ENCODE measurements at regions not wholly inside any gene's neighbourhood (a gene's known extent, or its start where the extent isn't known, plus 50 kb on each side); places are given as distances from the start of the nearest gene placed in this dataset.

DNA sequence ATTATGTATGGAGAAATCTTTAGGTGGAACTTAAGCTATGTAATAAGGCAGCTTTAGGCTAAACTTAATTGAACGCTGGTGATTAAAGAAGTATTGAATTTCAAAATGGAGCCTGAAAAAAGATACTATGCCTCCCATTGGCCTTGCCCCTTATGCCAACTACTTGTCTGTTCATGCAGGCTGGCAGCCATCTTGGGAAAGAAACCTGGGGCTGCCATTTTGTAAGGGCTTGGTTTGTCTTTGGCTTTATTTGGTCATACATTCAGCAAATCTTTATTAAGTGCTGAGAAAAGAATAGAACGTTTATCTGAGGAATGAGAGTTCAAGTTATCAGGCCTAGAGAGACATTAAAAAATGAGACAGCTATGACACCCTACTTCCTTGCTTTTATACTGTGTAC, 231.3 kb downstream of the KCNE4 start:
- TF ChIP-seq, protein P1, sequence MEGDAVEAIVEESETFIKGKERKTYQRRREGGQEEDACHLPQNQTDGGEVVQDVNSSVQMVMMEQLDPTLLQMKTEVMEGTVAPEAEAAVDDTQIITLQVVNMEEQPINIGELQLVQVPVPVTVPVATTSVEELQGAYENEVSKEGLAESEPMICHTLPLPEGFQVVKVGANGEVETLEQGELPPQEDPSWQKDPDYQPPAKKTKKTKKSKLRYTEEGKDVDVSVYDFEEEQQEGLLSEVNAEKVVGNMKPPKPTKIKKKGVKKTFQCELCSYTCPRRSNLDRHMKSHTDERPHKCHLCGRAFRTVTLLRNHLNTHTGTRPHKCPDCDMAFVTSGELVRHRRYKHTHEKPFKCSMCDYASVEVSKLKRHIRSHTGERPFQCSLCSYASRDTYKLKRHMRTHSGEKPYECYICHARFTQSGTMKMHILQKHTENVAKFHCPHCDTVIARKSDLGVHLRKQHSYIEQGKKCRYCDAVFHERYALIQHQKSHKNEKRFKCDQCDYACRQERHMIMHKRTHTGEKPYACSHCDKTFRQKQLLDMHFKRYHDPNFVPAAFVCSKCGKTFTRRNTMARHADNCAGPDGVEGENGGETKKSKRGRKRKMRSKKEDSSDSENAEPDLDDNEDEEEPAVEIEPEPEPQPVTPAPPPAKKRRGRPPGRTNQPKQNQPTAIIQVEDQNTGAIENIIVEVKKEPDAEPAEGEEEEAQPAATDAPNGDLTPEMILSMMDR (IDR thresholded peaks at IDR 0.05; ENCODE audit: insufficient read depth in 1 of 2, low read depth in 1 of 2, low read length in 1 of 2, severe bottlenecking in 1 of 2, unreplicated experiment in 1 of 2), result no peak
- no peak overlapping the region for H3K4me3 ChIP-seq (ENCODE audit: low read depth, low read length)
- Mint-ChIP-seq H3K4me3 (ENCODE audit: unreplicated experiment) (no peak overlapping the region), H3K9me3 (ENCODE audit: unreplicated experiment) (peaks cover 12% of the 10 kb centered on the region), H3K27ac (ENCODE audit: unreplicated experiment) (no peak overlapping the region), H3K4me1 (ENCODE audit: low read depth, unreplicated experiment) (no peaks in the 10 kb centered on the region), H3K36me3 (ENCODE audit: insufficient read depth, unreplicated experiment) (no peaks in the 10 kb centered on the region), H3K27me3 (ENCODE audit: insufficient read depth, unreplicated experiment) (no peaks in the 10 kb centered on the region)
- no peaks in the 10 kb centered on the region for H3K4me1 ChIP-seq
- BruUV-seq (replicated peaks), result no TSS peak
- no peaks in the 10 kb centered on the region for H3K36me3 ChIP-seq (ENCODE audit: control insufficient read depth, insufficient read depth, low read length)
- ChIA-PET CTCF (no interaction called here), POLR2A (no interaction called here)
- DNase-seq, result no peak
- no peaks in the 10 kb centered on the region for H3K9me3 ChIP-seq
- peaks cover 3% of the 10 kb centered on the region; the same call in 1 of the 2 replicates for H3K27me3 ChIP-seq (replicated peaks; ENCODE audit: control insufficient read depth, insufficient read depth, low read length)
- intact Hi-C loops (cut with micrococcal nuclease; ENCODE audit: unreplicated experiment), result no loop called here

DNA sequence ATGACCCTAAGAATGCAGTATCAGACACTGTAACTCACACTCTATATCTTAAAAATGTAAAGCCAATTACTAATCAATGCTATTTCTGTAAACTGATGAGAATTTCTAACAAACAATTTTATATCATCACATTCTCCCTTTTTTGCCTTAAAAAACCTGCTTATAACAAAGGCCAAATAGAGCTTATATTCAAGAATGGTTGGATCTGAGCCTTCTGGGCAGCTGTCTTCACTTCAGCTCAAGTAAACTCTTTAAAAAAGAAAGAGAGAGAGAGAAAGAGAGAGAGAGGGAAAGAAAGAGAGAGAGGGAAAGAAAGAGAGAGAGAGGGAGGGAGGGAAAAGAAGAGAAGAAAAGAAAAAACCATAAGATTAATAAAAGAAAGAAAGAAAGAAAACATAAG, 231.8 kb downstream of the KCNE4 start:
- Mint-ChIP-seq H3K27me3 (ENCODE audit: insufficient read depth, unreplicated experiment) (no peaks in the 10 kb centered on the region), H3K36me3 (ENCODE audit: insufficient read depth, unreplicated experiment) (no peaks in the 10 kb centered on the region), H3K9me3 (ENCODE audit: unreplicated experiment) (peaks cover 12% of the 10 kb centered on the region), H3K4me3 (ENCODE audit: unreplicated experiment) (no peak overlapping the region), H3K27ac (ENCODE audit: unreplicated experiment) (no peak overlapping the region), H3K4me1 (ENCODE audit: low read depth, unreplicated experiment) (no peaks in the 10 kb centered on the region)
- ChIA-PET CTCF (no interaction called here), POLR2A (no interaction called here)
- H3K9me3 ChIP-seq, result no peaks in the 10 kb centered on the region
- peaks cover 3% of the 10 kb centered on the region; the same call in 1 of the 2 replicates for H3K27me3 ChIP-seq (replicated peaks; ENCODE audit: control insufficient read depth, insufficient read depth, low read length)
- DNase-seq, result no peak
- intact Hi-C loops (cut with micrococcal nuclease; ENCODE audit: unreplicated experiment), result no loop called here
- TF ChIP-seq, protein P1 (IDR thresholded peaks at IDR 0.05; ENCODE audit: insufficient read depth in 1 of 2, low read depth in 1 of 2, low read length in 1 of 2, severe bottlenecking in 1 of 2, unreplicated experiment in 1 of 2), result no peak
- no peaks in the 10 kb centered on the region for H3K36me3 ChIP-seq (ENCODE audit: control insufficient read depth, insufficient read depth, low read length)
- no TSS peak for BruUV-seq (replicated peaks)
- H3K4me1 ChIP-seq, result no peaks in the 10 kb centered on the region
- no peak overlapping the region for H3K4me3 ChIP-seq (ENCODE audit: low read depth, low read length)

- Histone ChIP-seq H3K4me3 (ENCODE audit: low read depth, low read length) (no peak overlapping the region), H3K9me3 (no peaks in the 10 kb centered on the region), H3K36me3 (ENCODE audit: control insufficient read depth, insufficient read depth, low read length) (no peaks in the 10 kb centered on the region), H3K4me1 (no peaks in the 10 kb centered on the region), H3K27me3 (replicated peaks; ENCODE audit: control insufficient read depth, insufficient read depth, low read length) (peaks cover 3% of the 10 kb centered on the region; the same call in 1 of the 2 replicates)
- ChIA-PET CTCF (no interaction called here), POLR2A (no interaction called here)
- Mint-ChIP-seq H3K27me3 (ENCODE audit: insufficient read depth, unreplicated experiment) (peaks cover 7% of the 10 kb centered on the region), H3K27ac (ENCODE audit: unreplicated experiment) (no peak overlapping the region), H3K9me3 (ENCODE audit: unreplicated experiment) (peaks cover 12% of the 10 kb centered on the region), H3K4me1 (ENCODE audit: low read depth, unreplicated experiment) (no peaks in the 10 kb centered on the region), H3K36me3 (ENCODE audit: insufficient read depth, unreplicated experiment) (no peaks in the 10 kb centered on the region), H3K4me3 (ENCODE audit: unreplicated experiment) (no peak overlapping the region)
- intact Hi-C loops (cut with micrococcal nuclease; ENCODE audit: unreplicated experiment), result no loop called here
- BruUV-seq (replicated peaks), result no TSS peak
- TF ChIP-seq, protein P1 (IDR thresholded peaks at IDR 0.05; ENCODE audit: insufficient read depth in 1 of 2, low read depth in 1 of 2, low read length in 1 of 2, severe bottlenecking in 1 of 2, unreplicated experiment in 1 of 2), result no peak
- DNase-seq, result no peak
Measured at GRCh38 chr2:223285370-223286265, 233.6 kb downstream of the KCNE4 start.

Data from Caco-2 (cell line).